K562 (cell line): ENCODE measurements at regions not wholly inside any gene's neighbourhood (a gene's known extent, or its start where the extent isn't known, plus 50 kb on each side); places are given as distances from the start of the nearest gene placed in this dataset.

Experiments
- ATAC-seq: fragments of 200-7000 bp; cut with Tn5 transposase; 3 replicates; pipeline ENCODE4 v1.9.1; 2020; ENCODE audit warnings: moderate library complexity
- BruUV-seq: library from RNA; stranded (reverse); fragments of 400-500 nt; replicated peaks from 2 replicates; lab custom pipeline; 2021; lab: Mats Ljungman, UMichigan
- CTCF ChIA-PET: fragments of 300-600 bp; formaldehyde crosslinking; extraction: SDS; loops from one replicate; lab custom pipeline; 2021; ENCODE audit warnings: low intra/inter-chr PET ratio; lab: Yijun Ruan, JAX
- POLR2A ChIA-PET: fragments of 300-600, 350-650 bp; sonication (Branson Sonifier 250); formaldehyde crosslinking; extraction: SDS; loops from one replicate; lab custom pipeline; 2021; ENCODE audit warnings: antibody characterized with exemption, inconsistent platforms; lab: Yijun Ruan, JAX
- DNase-seq, 4 experiments: peaks; one replicate each; pipeline versions ENCODE4 v3.0.0 to v3.0.0-alpha.2; 2011 to 2018; ENCODE audit warnings: low spot score in 3 of 4, mixed read lengths in 3 of 4; ENCODE audit errors: extremely low read depth in 1 of 4
- FAIRE-seq: peaks from 2 replicates; lab custom pipeline; 2011; peaks lifted over from hg19 to GRCh38; lab: Jason Lieb, UNC
- H2AFZ ChIP-seq: 2 replicates; pipeline ENCODE4 v1.6.0; 2011; ENCODE audit warnings: low read depth, low read length, control low read depth, inconsistent platforms
- H3K27ac ChIP-seq: fragments of 200-600 bp; 3 replicates; pipeline ENCODE4 v1.8.0; 2011; ENCODE audit warnings: low read depth, mild to moderate bottlenecking, control low read depth, inconsistent platforms, low read length, moderate library complexity, mixed read lengths; ENCODE audit errors: extremely low read depth
- H3K27me3 ChIP-seq, 2 experiments: fragments of 300-600 bp in 1 of 2; 2 replicates in 1 of 2; 3 replicates in 1 of 2; pipeline versions ENCODE4 v1.6.0 to v1.8.0; 2011; ENCODE audit warnings: inconsistent platforms in 2 of 2, low read length in 2 of 2, mild to moderate bottlenecking in 1 of 2, mixed read lengths in 1 of 2, moderate library complexity in 1 of 2; ENCODE audit not compliant: control insufficient read depth in 2 of 2, insufficient read depth in 2 of 2
- H3K36me3 ChIP-seq: fragments of 300-600 bp; 3 replicates; pipeline ENCODE4 v1.8.0; 2011; ENCODE audit warnings: mild to moderate bottlenecking, low read length, inconsistent platforms; ENCODE audit not compliant: control insufficient read depth, insufficient read depth
- H3K4me1 ChIP-seq, 2 experiments: fragments of 200-600 bp in 1 of 2; replicated peaks in 1 of 2; 2 replicates in 1 of 2; 3 replicates in 1 of 2; pipeline versions ENCODE4 v1.5.1 to v1.8.0; 2011; ENCODE audit warnings: inconsistent platforms in 2 of 2, low read length in 2 of 2, mild to moderate bottlenecking in 1 of 2, mixed read lengths in 1 of 2, moderate library complexity in 1 of 2; ENCODE audit not compliant: control insufficient read depth in 2 of 2, insufficient read depth in 2 of 2
- H3K4me2 ChIP-seq: 2 replicates; pipeline ENCODE4 v1.6.1; 2011; ENCODE audit warnings: low read length, control low read depth, inconsistent platforms, mixed read lengths; ENCODE audit not compliant: insufficient read depth
- H3K4me3 ChIP-seq: fragments of 200-600 bp; sonication (generic), shearing (Covaris generic); 2 replicates; pipeline ENCODE4 v1.5.1; 2016; ENCODE audit warnings: control low read depth, inconsistent platforms
- H3K79me2 ChIP-seq: fragments of 200-600 bp; 3 replicates; pipeline ENCODE4 v1.8.0; 2011; ENCODE audit warnings: low read length, inconsistent platforms; ENCODE audit not compliant: control insufficient read depth, insufficient read depth
- H3K9ac ChIP-seq, 2 experiments: 2 replicates each; pipeline versions ENCODE4 v1.6.0 to v1.6.1; 2011; ENCODE audit warnings: low read depth in 2 of 2, low read length in 2 of 2, control low read depth in 1 of 2, inconsistent platforms in 1 of 2, mild to moderate bottlenecking in 1 of 2, mixed read lengths in 1 of 2; ENCODE audit not compliant: insufficient read depth in 1 of 2
- H3K9me1 ChIP-seq: one replicate; pipeline ENCODE4 v1.6.0; 2011; ENCODE audit warnings: inconsistent platforms, mild to moderate bottlenecking, low read length, moderate library complexity; ENCODE audit not compliant: control insufficient read depth, insufficient read depth
- H3K9me3 ChIP-seq: replicated peaks from 2 replicates; pipeline ENCODE4 v1.5.1; 2011; ENCODE audit warnings: low read depth, low read length, inconsistent platforms; ENCODE audit not compliant: control insufficient read depth, insufficient read depth
- H4K20me1 ChIP-seq: replicated peaks from 2 replicates; pipeline ENCODE4 v1.6.1; 2011; ENCODE audit warnings: low read length, inconsistent platforms, mixed read lengths; ENCODE audit not compliant: control insufficient read depth, insufficient read depth
- BRD9 ChIP-seq: fragments of 450-650 bp; IDR thresholded peaks from 2 replicates; pipeline ENCODE4 v1.6.1; 2018; ENCODE audit warnings: low read depth; ENCODE audit not compliant: partially characterized antibody
- C11orf30 ChIP-seq: fragments of 450-650 bp; IDR thresholded peaks from 2 replicates; pipeline ENCODE4 v1.6.1; 2016; ENCODE audit warnings: low read depth, mild to moderate bottlenecking
- CHCHD3 ChIP-seq: fragments of 250-450 bp; sonication (Bioruptor Pico); IDR thresholded peaks from 2 replicates; pipeline ENCODE4 v2.1.2; 2022; ENCODE audit warnings: mild to moderate bottlenecking
- ESRRB ChIP-seq: fragments of 250-450 bp; sonication (Bioruptor Pico); IDR thresholded peaks from 2 replicates; pipeline ENCODE4 v1.5.0; 2020; ENCODE audit warnings: mild to moderate bottlenecking, moderate library complexity, borderline replicate concordance
- ETV5 ChIP-seq: sonication (generic); formaldehyde crosslinking; IDR thresholded peaks from 2 replicates; pipeline ENCODE4 v1.4.0; 2020; ENCODE audit warnings: low read depth, mild to moderate bottlenecking, missing genetic modification reagents
- FOS ChIP-seq: IDR thresholded peaks from 3 replicates; pipeline ENCODE4 v1.6.1; 2011; ENCODE audit not compliant: insufficient read length; ENCODE audit errors: extremely low read depth
- KLF10 ChIP-seq: fragments of 250-450 bp; sonication (Bioruptor Pico); IDR thresholded peaks from 2 replicates; pipeline ENCODE4 v1.6.1; 2021; ENCODE audit warnings: matching md5 sums
- MTF1 ChIP-seq: fragments of 250-450 bp; sonication (Bioruptor Pico); IDR thresholded peaks from 2 replicates; pipeline ENCODE4 v1.9.0; 2021; ENCODE audit warnings: moderate library complexity, mild to moderate bottlenecking, inconsistent platforms, borderline replicate concordance
- SAFB2 ChIP-seq: fragments of 200-400 bp; formaldehyde crosslinking; IDR thresholded peaks from 2 replicates; pipeline ENCODE4 v1.6.1; 2018; ENCODE audit warnings: borderline replicate concordance, low read length, low read depth, moderate library complexity; ENCODE audit not compliant: severe bottlenecking
- SLC30A9 ChIP-seq: fragments of 250-450 bp; sonication (Bioruptor Pico); IDR thresholded peaks from 2 replicates; pipeline ENCODE4 v1.8.0; 2022; ENCODE audit warnings: mild to moderate bottlenecking, moderate library complexity
- SMAD3 ChIP-seq: fragments of 450-650 bp; formaldehyde crosslinking; conservative IDR thresholded peaks from 2 replicates; pipeline ENCODE4 v1.4.0; 2020; ENCODE audit warnings: mild to moderate bottlenecking
- ZNF324 ChIP-seq: fragments of 250-450 bp; sonication (Bioruptor Pico); IDR thresholded peaks from 2 replicates; pipeline ENCODE4 v1.4.0; 2020; ENCODE audit warnings: mild to moderate bottlenecking
- ZNF695 ChIP-seq: fragments of 450-650 bp; formaldehyde crosslinking; IDR thresholded peaks from 2 replicates; pipeline ENCODE4 v1.4.0; 2020; ENCODE audit warnings: mild to moderate bottlenecking, moderate library complexity
- ZNF707 ChIP-seq: fragments of 250-450 bp; sonication (Bioruptor Pico); conservative IDR thresholded peaks from 2 replicates; pipeline ENCODE4 v1.8.0; 2022; ENCODE audit warnings: inconsistent platforms, mild to moderate bottlenecking, moderate library complexity
- WGBS: fragments of 100-300 bp; shearing (Covaris generic); methylation state at CpG from one replicate; pipeline ENCODE4 v1.1.6; 2016; ENCODE audit warnings: low coverage, mixed read lengths; ENCODE audit not compliant: insufficient coverage; ENCODE audit errors: missing lambda C conversion rate; 5-methylcytosine and 5-hydroxymethylcytosine counted together
- in situ Hi-C: fragments of 300-500 bp; cut with MboI; formaldehyde crosslinking; loops from 4 replicates; pipeline ENCODE4 v1.15.0; 2018; ENCODE audit warnings: inconsistent platforms, mixed read lengths
- intact Hi-C: fragments of 100-400 bp; cut with micrococcal nuclease; formaldehyde crosslinking; loops from 2 replicates; pipeline ENCODE4 v1.14.2; 2022
- TF ChIP-seq, protein P1 (sequence below): fragments of 250-450 bp; sonication (Bioruptor Pico); IDR thresholded peaks from 2 replicates; pipeline ENCODE4 v1.4.0; 2020; ENCODE audit warnings: mild to moderate bottlenecking
- TF ChIP-seq, protein P2 (sequence below): fragments of 200-800 bp; sonication (Bioruptor generic); IDR thresholded peaks from 2 replicates; pipeline ENCODE4 v1.6.1; 2017; ENCODE audit warnings: missing genetic modification characterization, missing compliant biosample characterization
- TF ChIP-seq, protein P3 (sequence below): sonication (generic); IDR thresholded peaks from 2 replicates; pipeline ENCODE4 v1.6.1; 2016
- TF ChIP-seq, protein P4 (sequence below): sonication (generic); formaldehyde crosslinking; IDR thresholded peaks from 2 replicates; pipeline ENCODE4 v1.8.0; 2022; ENCODE audit warnings: mild to moderate bottlenecking, missing genetic modification reagents
- TF ChIP-seq, protein P5 (sequence below): sonication (generic); formaldehyde crosslinking; IDR thresholded peaks from 2 replicates; pipeline ENCODE4 v1.8.1; 2022; ENCODE audit warnings: missing genetic modification reagents

DNA sequence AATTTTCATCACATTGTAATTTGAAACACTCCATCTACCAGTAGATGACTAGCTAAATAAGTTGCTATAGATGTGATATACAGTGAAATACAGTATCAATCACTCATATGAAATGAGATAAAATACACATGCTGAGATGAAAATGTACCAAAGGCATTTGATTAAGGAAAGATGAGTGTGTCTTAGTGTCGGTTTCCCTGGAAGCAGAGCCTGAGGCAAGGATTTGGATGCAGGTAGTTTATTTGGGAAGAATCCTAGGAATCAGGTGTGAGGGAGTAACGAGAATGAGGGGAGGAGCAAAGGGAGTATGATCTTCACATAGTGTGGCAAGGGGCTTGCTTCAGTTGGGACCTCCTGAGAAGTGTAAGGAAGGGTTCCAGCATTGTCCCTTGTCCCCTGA lies 188.2 kb upstream of the CTBP2 start:
- Histone ChIP-seq H3K27me3 (peaks cover 0 to 6% of the 10 kb centered on the region in 2 experiments; a peak in 3 of 5 replicates), H3K4me3 (no peak overlapping the region), H3K4me1 (no peaks in the 10 kb centered on the region), H3K9ac (no peak overlapping the region), H3K4me2 (no peak overlapping the region), H3K9me1 (no peaks in the 10 kb centered on the region), H3K27ac (no peak overlapping the region), H3K79me2 (no peaks in the 10 kb centered on the region), H3K36me3 (no peaks in the 10 kb centered on the region), H4K20me1 (no peaks in the 10 kb centered on the region), H3K9me3 (no peaks in the 10 kb centered on the region), H2AFZ (no peak overlapping the region)
- WGBS, result 6% methylated on average over 2 of the region's 2 CpGs
- FAIRE-seq (no peak), ATAC-seq (no peak), DNase-seq (no peak)
- TF ChIP-seq, protein P1, sequence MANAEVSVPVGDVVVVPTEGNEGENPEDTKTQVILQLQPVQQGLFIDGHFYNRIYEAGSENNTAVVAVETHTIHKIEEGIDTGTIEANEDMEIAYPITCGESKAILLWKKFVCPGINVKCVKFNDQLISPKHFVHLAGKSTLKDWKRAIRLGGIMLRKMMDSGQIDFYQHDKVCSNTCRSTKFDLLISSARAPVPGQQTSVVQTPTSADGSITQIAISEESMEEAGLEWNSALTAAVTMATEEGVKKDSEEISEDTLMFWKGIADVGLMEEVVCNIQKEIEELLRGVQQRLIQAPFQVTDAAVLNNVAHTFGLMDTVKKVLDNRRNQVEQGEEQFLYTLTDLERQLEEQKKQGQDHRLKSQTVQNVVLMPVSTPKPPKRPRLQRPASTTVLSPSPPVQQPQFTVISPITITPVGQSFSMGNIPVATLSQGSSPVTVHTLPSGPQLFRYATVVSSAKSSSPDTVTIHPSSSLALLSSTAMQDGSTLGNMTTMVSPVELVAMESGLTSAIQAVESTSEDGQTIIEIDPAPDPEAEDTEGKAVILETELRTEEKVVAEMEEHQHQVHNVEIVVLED, result no peak
- TF ChIP-seq KLF10 (CRISPR knock-in tag), result no peak
- no peak for TF ChIP-seq ESRRB
- TF ChIP-seq, protein P2, sequence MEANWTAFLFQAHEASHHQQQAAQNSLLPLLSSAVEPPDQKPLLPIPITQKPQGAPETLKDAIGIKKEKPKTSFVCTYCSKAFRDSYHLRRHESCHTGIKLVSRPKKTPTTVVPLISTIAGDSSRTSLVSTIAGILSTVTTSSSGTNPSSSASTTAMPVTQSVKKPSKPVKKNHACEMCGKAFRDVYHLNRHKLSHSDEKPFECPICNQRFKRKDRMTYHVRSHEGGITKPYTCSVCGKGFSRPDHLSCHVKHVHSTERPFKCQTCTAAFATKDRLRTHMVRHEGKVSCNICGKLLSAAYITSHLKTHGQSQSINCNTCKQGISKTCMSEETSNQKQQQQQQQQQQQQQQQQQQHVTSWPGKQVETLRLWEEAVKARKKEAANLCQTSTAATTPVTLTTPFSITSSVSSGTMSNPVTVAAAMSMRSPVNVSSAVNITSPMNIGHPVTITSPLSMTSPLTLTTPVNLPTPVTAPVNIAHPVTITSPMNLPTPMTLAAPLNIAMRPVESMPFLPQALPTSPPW (CRISPR knock-in tag), result no peak
- TF ChIP-seq SAFB2, result no peak
- no peak for TF ChIP-seq FOS
- TF ChIP-seq, protein P3, sequence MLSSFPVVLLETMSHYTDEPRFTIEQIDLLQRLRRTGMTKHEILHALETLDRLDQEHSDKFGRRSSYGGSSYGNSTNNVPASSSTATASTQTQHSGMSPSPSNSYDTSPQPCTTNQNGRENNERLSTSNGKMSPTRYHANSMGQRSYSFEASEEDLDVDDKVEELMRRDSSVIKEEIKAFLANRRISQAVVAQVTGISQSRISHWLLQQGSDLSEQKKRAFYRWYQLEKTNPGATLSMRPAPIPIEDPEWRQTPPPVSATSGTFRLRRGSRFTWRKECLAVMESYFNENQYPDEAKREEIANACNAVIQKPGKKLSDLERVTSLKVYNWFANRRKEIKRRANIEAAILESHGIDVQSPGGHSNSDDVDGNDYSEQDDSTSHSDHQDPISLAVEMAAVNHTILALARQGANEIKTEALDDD, result no peak
- TF ChIP-seq ZNF695 (CRISPR knock-in tag), result no peak
- no peak for TF ChIP-seq ETV5 (CRISPR knock-in tag)
- no peak for TF ChIP-seq MTF1 (CRISPR knock-in tag)
- no peak for TF ChIP-seq SLC30A9 (CRISPR knock-in tag)
- no peak for TF ChIP-seq ZNF707 (CRISPR knock-in tag)
- no peak for TF ChIP-seq CHCHD3 (CRISPR knock-in tag)
- no peak for TF ChIP-seq ZNF324
- TF ChIP-seq BRD9, result no peak
- TF ChIP-seq C11orf30, result no peak
- TF ChIP-seq SMAD3 (CRISPR knock-in tag), result no peak
- TF ChIP-seq, protein P4, sequence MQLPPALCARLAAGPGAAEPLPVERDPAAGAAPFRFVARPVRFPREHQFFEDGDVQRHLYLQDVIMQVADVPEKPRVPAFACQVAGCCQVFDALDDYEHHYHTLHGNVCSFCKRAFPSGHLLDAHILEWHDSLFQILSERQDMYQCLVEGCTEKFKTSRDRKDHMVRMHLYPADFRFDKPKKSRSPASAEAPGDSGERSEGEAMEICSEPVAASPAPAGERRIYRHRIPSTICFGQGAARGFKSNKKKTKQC (CRISPR knock-in tag), result no peak
- TF ChIP-seq, protein P5, sequence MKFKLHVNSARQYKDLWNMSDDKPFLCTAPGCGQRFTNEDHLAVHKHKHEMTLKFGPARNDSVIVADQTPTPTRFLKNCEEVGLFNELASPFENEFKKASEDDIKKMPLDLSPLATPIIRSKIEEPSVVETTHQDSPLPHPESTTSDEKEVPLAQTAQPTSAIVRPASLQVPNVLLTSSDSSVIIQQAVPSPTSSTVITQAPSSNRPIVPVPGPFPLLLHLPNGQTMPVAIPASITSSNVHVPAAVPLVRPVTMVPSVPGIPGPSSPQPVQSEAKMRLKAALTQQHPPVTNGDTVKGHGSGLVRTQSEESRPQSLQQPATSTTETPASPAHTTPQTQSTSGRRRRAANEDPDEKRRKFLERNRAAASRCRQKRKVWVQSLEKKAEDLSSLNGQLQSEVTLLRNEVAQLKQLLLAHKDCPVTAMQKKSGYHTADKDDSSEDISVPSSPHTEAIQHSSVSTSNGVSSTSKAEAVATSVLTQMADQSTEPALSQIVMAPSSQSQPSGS, result no peak
- in situ Hi-C loops (no loop called here), intact Hi-C loops (loop anchor here (10.0 kb wide), 1 partner anchor 304 kb away; no protein-coding TSS in a partner anchor)
- no TSS peak for BruUV-seq
- POLR2A ChIA-PET, result no interaction called here
- CTCF ChIA-PET, result no interaction called here
